ENCODE measurements at regions not wholly inside any gene's neighbourhood (a gene's known extent, or its start where the extent isn't known, plus 50 kb on each side); places are given as distances from the start of the nearest gene placed in this dataset.
"Not testable (repeated sequence)": the region's sequence is repeated elsewhere in the genome, so short reads cannot be mapped to it uniquely, and the experiment has no call there.

GRCh38 chr2:111546578-111546977 is 337.4 kb downstream of the ANAPC1 start:
- DNase-seq = not testable (repeated sequence)

DNA sequence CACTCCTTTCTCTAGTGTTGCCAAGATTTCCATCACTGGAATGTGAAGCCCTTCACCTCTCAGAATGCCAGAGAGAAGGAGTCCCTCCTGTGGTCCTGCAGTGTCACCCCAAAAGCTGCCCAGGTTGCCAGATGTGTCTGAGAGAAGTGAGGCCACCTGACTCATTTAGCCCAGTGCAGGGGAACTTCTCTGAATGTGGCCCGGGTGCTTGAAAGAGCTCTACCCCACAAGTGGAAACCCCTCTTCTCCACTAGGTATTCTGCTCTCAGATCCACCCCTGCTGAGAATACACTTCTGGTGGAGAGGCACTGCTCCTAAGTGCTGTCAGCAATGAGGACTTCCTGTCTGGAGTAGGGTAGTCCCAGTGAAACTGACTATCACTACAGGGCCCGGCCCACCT is 334.8 kb downstream of the ANAPC1 start:
- not testable (repeated sequence) for DNase-seq

- not testable (repeated sequence) for DNase-seq
Observed at GRCh38 chr2:111551428-111551827, 332.6 kb downstream of the ANAPC1 start.

DNA sequence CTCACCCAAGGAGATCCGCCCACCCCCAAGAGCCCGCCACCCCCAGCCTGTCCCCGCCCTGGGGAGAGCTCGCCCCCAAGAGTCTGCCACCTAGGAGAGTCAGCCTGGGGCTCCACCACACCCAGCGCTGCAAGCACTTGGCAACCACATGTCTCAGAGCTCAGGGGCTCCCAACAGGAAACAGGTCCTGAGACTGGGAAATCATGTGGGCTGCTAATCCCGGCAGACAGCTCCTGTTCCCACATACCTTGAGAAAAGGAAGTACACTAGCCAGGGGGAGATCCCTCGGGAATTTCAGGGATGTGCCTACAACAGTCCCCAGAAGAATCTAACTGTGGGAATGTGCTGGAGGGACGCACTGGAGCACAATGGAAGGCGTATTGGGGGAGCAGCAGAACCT is 331.4 kb downstream of the ANAPC1 start:
- DNase-seq = not testable (repeated sequence)

DNA sequence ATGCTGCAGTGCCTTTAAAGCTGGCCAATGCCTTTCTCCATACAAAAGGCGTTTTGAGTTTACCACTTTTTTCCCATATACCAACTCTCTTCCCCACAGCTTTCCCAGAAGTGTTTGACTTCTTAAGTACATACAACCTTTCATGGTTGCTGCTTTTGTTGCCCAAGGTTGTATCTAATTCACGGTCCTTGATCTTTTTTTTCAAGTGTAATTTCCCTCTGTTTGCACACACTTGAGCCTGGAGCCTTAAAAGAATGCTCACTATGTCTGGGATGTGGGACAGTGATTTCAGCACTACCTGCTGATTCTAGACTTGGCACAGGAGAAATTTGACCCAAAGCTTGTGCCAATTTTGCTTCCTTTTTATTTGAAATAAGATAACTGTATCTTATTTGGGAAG is 324.7 kb downstream of the ANAPC1 start:
- DNase-seq = not testable (repeated sequence)

GRCh38 chr2:111559814-111560213 is 324.2 kb downstream of the ANAPC1 start:
- DNase-seq = not testable (repeated sequence)

DNA sequence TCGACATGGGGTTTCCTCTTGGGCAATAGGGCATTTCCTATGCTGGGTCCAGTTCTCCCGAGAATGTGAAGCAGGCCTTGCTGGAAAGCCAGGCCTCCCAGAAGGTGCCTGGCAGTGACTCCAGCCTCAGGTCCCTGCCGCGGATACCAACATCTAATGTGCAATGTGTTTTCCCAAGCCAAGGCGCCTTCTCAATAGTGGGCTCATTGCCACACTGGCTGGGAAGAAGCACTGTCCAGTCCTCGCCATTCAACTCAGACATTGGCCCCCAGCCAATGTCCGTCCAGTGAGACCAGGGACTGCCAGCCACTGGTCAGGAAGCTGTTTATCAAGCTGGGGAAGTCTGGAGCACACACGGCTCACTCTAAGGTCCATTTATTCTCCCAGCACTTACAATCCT is 317.9 kb downstream of the ANAPC1 start:
- DNase-seq = not testable (repeated sequence)

DNA sequence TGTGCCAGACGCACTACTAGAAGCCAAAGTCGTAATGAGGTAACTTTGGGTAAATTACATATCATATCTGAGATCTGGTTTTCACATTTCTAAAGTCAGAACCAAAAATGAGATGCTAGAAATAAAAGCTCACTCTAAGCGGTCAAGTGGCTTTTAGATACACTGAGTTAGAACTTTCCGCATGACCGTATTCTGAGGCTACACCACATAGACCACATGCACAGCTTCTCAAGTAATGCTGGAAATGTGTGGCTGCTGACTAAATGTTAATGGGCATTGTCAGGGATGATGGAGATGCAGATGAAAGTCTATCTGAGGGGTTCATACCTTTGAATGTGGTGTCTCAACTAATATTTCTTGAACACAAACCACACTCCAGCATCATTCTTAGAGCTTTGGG is 316.8 kb downstream of the ANAPC1 start:
- not testable (repeated sequence) for DNase-seq

GRCh38 chr2:111569356-111570199 is 314.4 kb downstream of the ANAPC1 start:
- not testable (repeated sequence) for DNase-seq

DNA sequence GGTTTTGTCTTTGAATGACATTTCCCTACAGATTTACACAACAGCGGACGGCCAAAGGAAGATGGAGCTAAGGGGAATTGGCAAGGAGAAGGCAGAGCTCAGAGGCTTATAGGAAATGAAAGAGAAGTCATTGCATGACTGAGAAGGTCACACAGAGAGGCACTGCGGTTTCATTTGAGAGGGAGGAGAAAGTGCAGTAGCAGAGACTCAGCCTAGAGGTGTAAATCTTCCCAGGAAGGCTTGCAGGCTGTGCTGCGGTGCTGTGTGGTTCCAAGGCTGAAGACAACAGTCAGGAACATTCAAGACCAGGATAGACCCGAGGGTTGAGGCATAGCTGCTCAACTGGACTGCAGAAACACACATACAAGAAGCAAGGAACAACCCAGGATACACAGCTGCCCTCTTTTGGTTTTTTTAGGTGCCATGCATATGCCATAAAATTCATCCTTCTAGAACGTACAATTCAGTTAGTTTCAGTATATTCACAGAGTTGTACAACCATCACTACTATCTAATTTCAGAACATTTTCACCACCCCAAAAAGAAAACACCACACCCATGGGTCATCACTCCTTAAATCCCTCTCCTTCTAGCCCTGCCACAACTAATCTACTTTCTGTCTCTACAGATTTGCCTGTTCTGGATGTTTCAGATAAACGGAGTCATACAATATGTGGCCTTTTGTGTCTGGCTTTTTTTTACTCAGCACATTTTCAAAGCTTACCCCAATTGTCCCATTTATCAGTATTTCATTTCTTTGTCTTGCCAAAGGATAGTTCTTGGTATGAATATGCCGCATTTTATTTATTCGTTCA is 313.5 kb downstream of the ANAPC1 start:
- DNase-seq = not testable (repeated sequence)

GRCh38 chr2:111574803-111575202 is 309.2 kb downstream of the ANAPC1 start:
- not testable (repeated sequence) for DNase-seq

- DNase-seq = not testable (repeated sequence)
Observed at GRCh38 chr2:111577154-111577885, 306.7 kb downstream of the ANAPC1 start.

DNA sequence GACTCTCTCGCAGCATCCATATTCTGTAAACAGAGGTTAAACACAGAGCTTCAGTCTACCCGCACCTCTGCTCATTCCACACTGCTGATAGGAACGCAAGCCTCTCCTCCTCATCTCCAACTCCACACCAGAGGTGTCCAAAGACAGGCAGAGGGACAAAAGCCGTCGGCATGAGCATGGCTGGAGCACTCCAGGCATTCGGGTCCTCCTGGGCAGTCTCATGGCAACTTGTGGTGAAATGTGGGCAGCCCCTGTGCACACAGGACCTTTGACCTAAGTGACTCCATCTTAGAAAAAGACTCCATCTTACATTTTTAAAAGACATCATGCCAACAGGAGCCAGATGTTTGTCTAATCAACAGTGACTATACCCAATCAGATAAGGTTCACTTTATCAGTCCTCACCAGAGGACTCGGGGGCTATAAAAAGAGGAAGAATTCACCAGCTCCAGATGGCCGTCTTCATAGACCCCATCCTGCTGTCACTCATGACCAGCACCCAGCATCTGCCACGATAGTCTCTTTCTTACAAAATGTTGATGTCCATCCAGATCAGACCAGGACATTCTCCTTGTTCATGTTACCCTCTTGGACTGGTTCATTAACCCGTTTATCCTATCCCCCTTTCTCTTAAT is 304.4 kb downstream of the ANAPC1 start:
- DNase-seq = not testable (repeated sequence)

DNA sequence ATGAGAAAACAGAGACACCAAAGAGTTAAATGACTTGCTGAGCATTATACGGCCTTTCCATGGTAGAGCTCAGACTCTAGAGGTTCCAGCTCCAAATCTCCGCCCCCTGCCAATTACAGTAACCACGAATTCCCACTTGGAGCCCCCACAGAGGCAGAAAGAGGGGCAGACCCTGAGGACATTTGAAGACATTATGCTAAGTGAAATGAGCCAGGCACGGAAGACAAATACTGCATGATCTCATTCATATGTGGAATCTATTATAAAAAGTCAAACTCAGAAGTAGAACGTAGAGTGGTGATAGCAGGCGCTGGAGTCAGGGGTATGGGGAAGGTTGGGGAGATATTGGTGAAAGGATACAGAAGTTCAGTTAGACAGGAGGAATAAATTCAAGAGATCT is 303.4 kb downstream of the ANAPC1 start:
- not testable (repeated sequence) for DNase-seq

- not testable (repeated sequence) for DNase-seq
Observed at GRCh38 chr2:111582090-111582489, 301.9 kb downstream of the ANAPC1 start.

- not testable (repeated sequence) for DNase-seq
Observed at GRCh38 chr2:111583480-111583879, 300.5 kb downstream of the ANAPC1 start.

DNA sequence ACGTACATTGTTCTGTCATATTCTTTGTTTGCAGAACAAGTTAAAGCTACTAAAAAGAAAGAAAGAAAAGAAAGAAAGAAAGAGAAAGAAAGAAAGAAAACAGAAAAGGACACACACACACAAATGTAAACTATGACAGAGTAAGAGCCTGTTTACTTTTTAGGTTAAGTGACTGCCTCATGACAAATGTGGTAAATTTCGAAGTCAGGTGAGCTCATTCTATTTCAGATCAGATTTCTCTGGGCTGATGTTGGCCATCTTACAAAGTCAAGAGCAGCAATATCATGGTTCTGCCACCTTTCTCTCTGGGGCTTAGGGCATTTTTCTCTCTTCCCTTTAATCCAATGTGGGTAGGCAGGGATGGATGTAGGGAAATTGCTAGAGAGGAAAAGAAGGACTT is 299.5 kb downstream of the ANAPC1 start:
- not testable (repeated sequence) for DNase-seq

DNA sequence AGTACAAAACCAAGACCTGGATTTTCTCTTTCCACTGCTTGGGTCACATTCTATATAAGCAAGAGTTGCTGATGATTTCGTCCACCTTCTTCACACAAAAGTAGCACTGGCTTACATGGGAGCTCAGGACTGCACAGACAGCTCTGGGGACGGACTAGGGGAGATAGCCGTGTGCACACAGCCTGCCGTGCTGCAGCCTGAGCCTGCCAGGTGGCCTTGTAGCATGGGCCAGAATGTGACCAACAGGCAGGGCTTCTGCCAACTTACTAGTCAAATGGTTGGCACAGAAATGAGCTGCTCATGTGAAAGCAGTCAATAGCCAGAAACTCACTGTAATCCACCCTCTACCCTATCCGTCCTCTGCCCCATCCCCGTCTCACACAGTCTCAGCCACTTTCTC is 299.0 kb downstream of the ANAPC1 start:
- DNase-seq = not testable (repeated sequence)

DNA sequence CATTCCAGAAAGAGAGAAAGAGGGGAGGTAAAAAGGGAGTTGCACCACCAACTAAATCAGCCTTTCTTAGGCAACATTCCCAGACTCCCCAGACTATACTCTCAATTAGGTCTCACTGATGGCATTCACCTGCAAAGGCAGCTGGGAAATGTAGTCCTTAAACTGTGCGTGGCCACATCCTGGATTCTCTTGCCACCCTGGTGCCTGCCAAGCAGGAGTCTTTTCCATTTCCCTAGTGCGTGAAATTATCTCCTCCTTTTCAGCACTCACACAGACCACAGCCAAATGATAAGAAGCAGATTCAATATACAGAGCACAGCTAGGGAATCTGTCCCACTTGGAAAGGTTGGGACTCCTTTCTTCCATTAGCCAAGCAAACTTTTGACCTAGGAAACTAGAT is 298.0 kb downstream of the ANAPC1 start:
- DNase-seq = not testable (repeated sequence)

GRCh38 chr2:111595072-111595471 is 288.9 kb downstream of the ANAPC1 start:
- not testable (repeated sequence) for DNase-seq

DNA sequence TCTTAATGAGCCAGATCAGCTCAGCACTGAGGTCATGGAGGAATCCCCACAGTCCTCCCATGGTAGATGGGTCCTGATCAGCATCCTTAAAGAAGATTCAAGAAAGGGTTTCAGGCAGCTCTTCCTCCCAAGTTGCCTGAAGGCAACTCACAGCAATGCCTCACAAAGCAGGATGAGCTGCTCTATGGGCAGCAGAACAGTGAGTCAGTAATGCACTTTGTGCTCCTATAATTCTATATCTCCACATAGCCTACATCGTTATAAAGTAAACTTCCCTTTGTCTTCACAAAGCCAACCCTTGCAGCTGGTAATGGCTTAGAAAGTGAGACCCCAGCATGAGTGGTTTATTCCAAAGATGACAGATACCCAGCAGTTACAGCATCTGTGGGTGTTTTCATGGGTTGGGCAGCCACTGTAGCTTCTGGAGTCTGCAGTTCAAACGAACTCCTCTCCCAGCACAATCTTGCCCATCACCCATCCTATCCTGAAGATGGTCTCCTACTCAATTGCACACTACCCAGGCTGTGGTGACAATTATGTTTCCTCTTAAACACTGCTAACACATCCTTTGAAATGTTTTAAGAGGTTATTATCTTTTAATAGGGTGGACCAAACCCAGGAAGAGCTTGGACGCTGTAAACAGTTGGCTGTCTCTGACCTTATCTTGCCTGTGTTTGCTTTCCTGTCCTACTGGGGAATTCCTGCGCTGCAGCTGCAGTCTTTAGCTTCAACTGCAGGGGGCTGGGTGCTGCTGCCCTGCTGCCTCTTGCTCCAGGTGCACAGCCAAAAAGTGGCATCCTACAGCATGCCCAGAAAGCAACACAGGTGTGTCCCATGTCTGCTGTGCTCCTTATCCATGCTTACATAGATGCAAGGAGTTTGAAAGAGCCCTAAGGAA is 286.9 kb downstream of the ANAPC1 start:
- not testable (repeated sequence) for DNase-seq

Data from NCI-H1694 (cell line).